K562 (cell line): ENCODE measurements at regions not wholly inside any gene's neighbourhood (a gene's known extent, or its start where the extent isn't known, plus 50 kb on each side); places are given as distances from the start of the nearest gene placed in this dataset.

ENCODE experiments used
- CBX5 ChIP-seq: IDR thresholded peaks from 2 replicates; pipeline ENCODE4 v1.6.1; 2014; ENCODE audit warnings: low read depth, borderline replicate concordance
- EGR1 ChIP-seq: fragments of 450-650 bp; conservative IDR thresholded peaks from 2 replicates; pipeline ENCODE4 v1.6.1; 2017; ENCODE audit warnings: mild to moderate bottlenecking
- EZH2 ChIP-seq: IDR thresholded peaks from 2 replicates; pipeline ENCODE4 v1.6.1; 2012; ENCODE audit warnings: low read depth, mild to moderate bottlenecking, inconsistent platforms, low read length, borderline replicate concordance
- FOS ChIP-seq: IDR thresholded peaks from 3 replicates; pipeline ENCODE4 v1.6.1; 2011; ENCODE audit not compliant: insufficient read length; ENCODE audit errors: extremely low read depth
- NR2F6 ChIP-seq: fragments of 450-650 bp; formaldehyde crosslinking; IDR thresholded peaks from 2 replicates; pipeline ENCODE4 v1.4.0; 2020; ENCODE audit warnings: mild to moderate bottlenecking
- PTBP1 ChIP-seq: fragments of 200-400 bp; formaldehyde crosslinking; IDR thresholded peaks from 2 replicates; pipeline ENCODE4 v1.6.1; 2017; ENCODE audit warnings: low read depth, low read length
- RCOR1 ChIP-seq, 2 experiments: IDR thresholded peaks; 2 replicates each; pipeline ENCODE4 v1.6.1; 2012; ENCODE audit warnings: low read depth in 2 of 2, low read length in 2 of 2, borderline replicate concordance in 1 of 2, improper control_type of control experiment in 1 of 2
- SP2 ChIP-seq: IDR thresholded peaks from 2 replicates; pipeline ENCODE4 v1.6.1; 2011; ENCODE audit warnings: mild to moderate bottlenecking, low read depth, low read length, moderate library complexity; ENCODE audit not compliant: poor library complexity, severe bottlenecking; ENCODE audit errors: extremely low read depth
- TF ChIP-seq, protein P1 (sequence below), 3 experiments: IDR thresholded peaks in 2 of 3; conservative IDR thresholded peaks in 1 of 3; 2 replicates each; pipeline ENCODE4 v1.5.1; 2011 to 2012; ENCODE audit warnings: low read length in 3 of 3, mild to moderate bottlenecking in 3 of 3, control low read depth in 2 of 3, improper control_type of control experiment in 1 of 3, inconsistent platforms in 1 of 3, low read depth in 1 of 3, mixed read lengths in 1 of 3, moderate library complexity in 1 of 3; ENCODE audit not compliant: insufficient read depth in 2 of 3
- TF ChIP-seq, protein P2 (sequence below), 2 experiments: fragments of 450-650 bp; formaldehyde crosslinking in 1 of 2; IDR thresholded peaks; 2 replicates each; pipeline versions ENCODE4 v1.4.0 to v1.6.1; 2014 to 2020; ENCODE audit warnings: mild to moderate bottlenecking in 2 of 2, borderline replicate concordance in 1 of 2, low read depth in 1 of 2

DNA sequence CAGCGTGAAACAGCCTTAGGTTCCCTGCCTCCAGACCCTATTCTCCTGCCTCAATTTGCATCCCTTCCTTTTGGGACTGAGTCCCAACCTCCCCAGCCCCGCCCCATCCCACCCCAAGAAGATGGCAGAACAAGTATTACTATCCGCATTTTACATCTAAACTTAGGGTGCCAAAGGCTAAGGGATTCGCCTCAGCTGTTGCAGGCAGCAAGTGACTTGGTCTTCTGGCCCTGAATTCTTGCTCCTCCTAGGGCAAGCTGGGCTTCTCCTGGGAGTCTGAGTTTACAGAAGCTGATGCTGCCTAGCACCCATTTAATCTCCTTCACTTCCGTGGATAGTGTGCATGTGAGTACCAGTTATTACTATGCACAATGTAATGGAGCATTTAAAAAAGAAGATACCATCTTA is 161.3 kb upstream of the NR5A2 start:
- no peak for TF ChIP-seq SP2
- TF ChIP-seq, protein P1, sequence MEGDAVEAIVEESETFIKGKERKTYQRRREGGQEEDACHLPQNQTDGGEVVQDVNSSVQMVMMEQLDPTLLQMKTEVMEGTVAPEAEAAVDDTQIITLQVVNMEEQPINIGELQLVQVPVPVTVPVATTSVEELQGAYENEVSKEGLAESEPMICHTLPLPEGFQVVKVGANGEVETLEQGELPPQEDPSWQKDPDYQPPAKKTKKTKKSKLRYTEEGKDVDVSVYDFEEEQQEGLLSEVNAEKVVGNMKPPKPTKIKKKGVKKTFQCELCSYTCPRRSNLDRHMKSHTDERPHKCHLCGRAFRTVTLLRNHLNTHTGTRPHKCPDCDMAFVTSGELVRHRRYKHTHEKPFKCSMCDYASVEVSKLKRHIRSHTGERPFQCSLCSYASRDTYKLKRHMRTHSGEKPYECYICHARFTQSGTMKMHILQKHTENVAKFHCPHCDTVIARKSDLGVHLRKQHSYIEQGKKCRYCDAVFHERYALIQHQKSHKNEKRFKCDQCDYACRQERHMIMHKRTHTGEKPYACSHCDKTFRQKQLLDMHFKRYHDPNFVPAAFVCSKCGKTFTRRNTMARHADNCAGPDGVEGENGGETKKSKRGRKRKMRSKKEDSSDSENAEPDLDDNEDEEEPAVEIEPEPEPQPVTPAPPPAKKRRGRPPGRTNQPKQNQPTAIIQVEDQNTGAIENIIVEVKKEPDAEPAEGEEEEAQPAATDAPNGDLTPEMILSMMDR (IDR thresholded peaks at IDR 0.05 in 2 of 3, conservative IDR thresholded peaks at IDR 0.05 in 1 of 3; ENCODE audit: insufficient read depth in 2 of 3, low read depth in 1 of 3, low read length in 3 of 3), result no peak
- TF ChIP-seq EGR1, result no peak
- no peak for TF ChIP-seq CBX5
- no peak for TF ChIP-seq RCOR1 (IDR thresholded peaks at IDR 0.05; ENCODE audit: borderline replicate concordance in 1 of 2, low read depth in 2 of 2, low read length in 2 of 2)
- TF ChIP-seq PTBP1, result no peak
- TF ChIP-seq, protein P2, sequence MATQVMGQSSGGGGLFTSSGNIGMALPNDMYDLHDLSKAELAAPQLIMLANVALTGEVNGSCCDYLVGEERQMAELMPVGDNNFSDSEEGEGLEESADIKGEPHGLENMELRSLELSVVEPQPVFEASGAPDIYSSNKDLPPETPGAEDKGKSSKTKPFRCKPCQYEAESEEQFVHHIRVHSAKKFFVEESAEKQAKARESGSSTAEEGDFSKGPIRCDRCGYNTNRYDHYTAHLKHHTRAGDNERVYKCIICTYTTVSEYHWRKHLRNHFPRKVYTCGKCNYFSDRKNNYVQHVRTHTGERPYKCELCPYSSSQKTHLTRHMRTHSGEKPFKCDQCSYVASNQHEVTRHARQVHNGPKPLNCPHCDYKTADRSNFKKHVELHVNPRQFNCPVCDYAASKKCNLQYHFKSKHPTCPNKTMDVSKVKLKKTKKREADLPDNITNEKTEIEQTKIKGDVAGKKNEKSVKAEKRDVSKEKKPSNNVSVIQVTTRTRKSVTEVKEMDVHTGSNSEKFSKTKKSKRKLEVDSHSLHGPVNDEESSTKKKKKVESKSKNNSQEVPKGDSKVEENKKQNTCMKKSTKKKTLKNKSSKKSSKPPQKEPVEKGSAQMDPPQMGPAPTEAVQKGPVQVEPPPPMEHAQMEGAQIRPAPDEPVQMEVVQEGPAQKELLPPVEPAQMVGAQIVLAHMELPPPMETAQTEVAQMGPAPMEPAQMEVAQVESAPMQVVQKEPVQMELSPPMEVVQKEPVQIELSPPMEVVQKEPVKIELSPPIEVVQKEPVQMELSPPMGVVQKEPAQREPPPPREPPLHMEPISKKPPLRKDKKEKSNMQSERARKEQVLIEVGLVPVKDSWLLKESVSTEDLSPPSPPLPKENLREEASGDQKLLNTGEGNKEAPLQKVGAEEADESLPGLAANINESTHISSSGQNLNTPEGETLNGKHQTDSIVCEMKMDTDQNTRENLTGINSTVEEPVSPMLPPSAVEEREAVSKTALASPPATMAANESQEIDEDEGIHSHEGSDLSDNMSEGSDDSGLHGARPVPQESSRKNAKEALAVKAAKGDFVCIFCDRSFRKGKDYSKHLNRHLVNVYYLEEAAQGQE (IDR thresholded peaks at IDR 0.05; ENCODE audit: borderline replicate concordance), result no peak
- TF ChIP-seq, protein P2 (CRISPR knock-in tag; IDR thresholded peaks at IDR 0.05; ENCODE audit: low read depth), result no peak
- TF ChIP-seq NR2F6, result no peak
- TF ChIP-seq EZH2, result no peak
- TF ChIP-seq FOS, result no peak
